CD14-positive monocyte (primary cell): ENCODE measurements at regions not wholly inside any gene's neighbourhood (a gene's known extent, or its start where the extent isn't known, plus 50 kb on each side); places are given as distances from the start of the nearest gene placed in this dataset.

Source experiments
- DNase-seq, 3 donors: peaks; one replicate each; pipeline ENCODE4 v3.0.0-alpha.2; 2011 to 2022
- H2AFZ ChIP-seq: 2 replicates; pipeline ENCODE4 v1.6.0; 2012; ENCODE audit warnings: mild to moderate bottlenecking, low read depth, low read length, inconsistent platforms; ENCODE audit not compliant: insufficient read depth, poor library complexity, severe bottlenecking
- H3K27ac ChIP-seq, 2 donors: 1 replicate in 1 of 2; 2 replicates in 1 of 2; pipeline ENCODE4 v1.5.1; 2012 to 2013; ENCODE audit warnings: low read length in 2 of 2, control low read depth in 1 of 2, inconsistent platforms in 1 of 2, low read depth in 1 of 2, mild to moderate bottlenecking in 1 of 2
- H3K27me3 ChIP-seq, 2 donors: one replicate each; pipeline versions ENCODE4 v1.6.0 to v1.6.1; 2011 to 2013; ENCODE audit warnings: low read length in 2 of 2; ENCODE audit not compliant: control insufficient read depth in 2 of 2, insufficient read depth in 2 of 2
- H3K36me3 ChIP-seq, 2 donors: replicated peaks in 1 of 2; 1 replicate in 1 of 2; 2 replicates in 1 of 2; pipeline versions ENCODE4 v1.5.1 to v1.6.1; 2012 to 2013; ENCODE audit warnings: low read length in 2 of 2, control low read depth in 1 of 2, inconsistent platforms in 1 of 2, mild to moderate bottlenecking in 1 of 2; ENCODE audit not compliant: insufficient read depth in 2 of 2, control insufficient read depth in 1 of 2
- H3K4me1 ChIP-seq, 2 donors: 1 replicate in 1 of 2; 2 replicates in 1 of 2; pipeline versions ENCODE4 v1.5.1 to v1.6.1; 2012 to 2013; ENCODE audit warnings: low read length in 2 of 2, control low read depth in 1 of 2, inconsistent platforms in 1 of 2, mild to moderate bottlenecking in 1 of 2, moderate library complexity in 1 of 2; ENCODE audit not compliant: insufficient read depth in 2 of 2, control insufficient read depth in 1 of 2
- H3K4me2 ChIP-seq: replicated peaks from 2 replicates; pipeline ENCODE3; 2012; ENCODE audit warnings: low read length, moderate library complexity, mild to moderate bottlenecking; ENCODE audit not compliant: poor library complexity, severe bottlenecking; ENCODE audit errors: extremely low read depth
- H3K4me3 ChIP-seq, 3 experiments: fragments of 200-600 bp in 1 of 3; sonication (generic) in 1 of 3; replicated peaks in 1 of 3; 1 replicate in 2 of 3; 2 replicates in 1 of 3; pipeline ENCODE4 v1.5.1; 2011 to 2013; ENCODE audit warnings: low read length in 3 of 3, mild to moderate bottlenecking in 3 of 3, control low read depth in 2 of 3, low read depth in 2 of 3, inconsistent platforms in 1 of 3, moderate library complexity in 1 of 3
- H3K79me2 ChIP-seq: 2 replicates; pipeline ENCODE4 v1.6.0; 2012; ENCODE audit warnings: mild to moderate bottlenecking, control low read depth, inconsistent platforms, low read length, moderate library complexity; ENCODE audit not compliant: insufficient read depth
- H3K9ac ChIP-seq: 2 replicates; pipeline ENCODE4 v1.6.0; 2017; ENCODE audit warnings: low read length, mild to moderate bottlenecking; ENCODE audit not compliant: insufficient read depth, poor library complexity, severe bottlenecking
- H3K9me3 ChIP-seq, 2 donors: replicated peaks in 1 of 2; 1 replicate in 1 of 2; 2 replicates in 1 of 2; pipeline versions ENCODE4 v1.5.1 to v1.6.1; 2012 to 2013; ENCODE audit warnings: low read length in 2 of 2, control low read depth in 1 of 2; ENCODE audit not compliant: control insufficient read depth in 1 of 2, insufficient read depth in 1 of 2
- H4K20me1 ChIP-seq: 2 replicates; pipeline ENCODE4 v1.6.0; 2012; ENCODE audit warnings: mild to moderate bottlenecking, low read length, control low read depth, moderate library complexity; ENCODE audit not compliant: insufficient read depth
- H3K27ac Mint-ChIP-seq, 7 donors: one replicate each; pipeline ENCODE4 v1.8.0; 2020; ENCODE audit warnings: mild to moderate bottlenecking in 7 of 7, mixed read lengths in 7 of 7, moderate library complexity in 6 of 7, inconsistent platforms in 2 of 7
- H3K27me3 Mint-ChIP-seq, 3 donors: one replicate each; pipeline ENCODE4 v1.8.0; 2021 to 2022; ENCODE audit warnings: low read depth in 3 of 3, mild to moderate bottlenecking in 3 of 3, mixed read lengths in 3 of 3, moderate library complexity in 3 of 3, inconsistent platforms in 1 of 3
- H3K36me3 Mint-ChIP-seq, 2 donors: one replicate each; pipeline ENCODE4 v1.8.0; 2020; ENCODE audit warnings: mixed read lengths in 2 of 2, inconsistent platforms in 1 of 2, mild to moderate bottlenecking in 1 of 2
- H3K4me1 Mint-ChIP-seq: one replicate; pipeline ENCODE4 v1.8.0; 2020; ENCODE audit warnings: mild to moderate bottlenecking, mixed read lengths
- H3K4me3 Mint-ChIP-seq, 2 donors: one replicate each; pipeline ENCODE4 v1.8.0; 2020; ENCODE audit warnings: mild to moderate bottlenecking in 2 of 2, mixed read lengths in 2 of 2, moderate library complexity in 1 of 2
- H3K9me3 Mint-ChIP-seq, 7 donors: one replicate each; pipeline ENCODE4 v1.8.0; 2020 to 2022; ENCODE audit warnings: mixed read lengths in 7 of 7, mild to moderate bottlenecking in 6 of 7, moderate library complexity in 6 of 7, inconsistent platforms in 2 of 7
- CTCF ChIP-seq: fragments of 200-600 bp; IDR thresholded peaks from one replicate; pipeline ENCODE4 v1.8.0; 2022; ENCODE audit warnings: antibody characterized with exemption, mild to moderate bottlenecking
- WGBS: methylation state at CpG from one replicate; pipeline ENCODE4 v1.1.5; 2013; ENCODE audit warnings: missing lambda C conversion rate; ENCODE audit not compliant: insufficient coverage; 5-methylcytosine and 5-hydroxymethylcytosine counted together
- intact Hi-C, 2 donors: fragments of 100-400 bp; cut with micrococcal nuclease; formaldehyde crosslinking; loops; one replicate each; pipeline versions ENCODE4 v1.15.0 to v1.15.1; 2023

- peak overlapping the region; percentile 15 for H3K4me2 ChIP-seq
- H3K9ac ChIP-seq: no peak overlapping the region
Measured at GRCh38 chr5:82417776-82418607, 139.8 kb upstream of the RPS23 start.

GRCh38 chr5:82416512-82416911 lies 138.4 kb upstream of the RPS23 start:
- Histone ChIP-seq H3K27me3 (no peaks in the 10 kb centered on the region), H3K9me3 (no peaks in the 10 kb centered on the region), H2AFZ (peak overlapping the region; percentile 36), H3K4me3 (no peak overlapping the region), H4K20me1 (no peaks in the 10 kb centered on the region), H3K9ac (no peak overlapping the region), H3K27ac (no peak overlapping the region), H3K79me2 (no peaks in the 10 kb centered on the region), H3K4me1 (peaks cover 53 to 73% of the 10 kb centered on the region in 2 donors), H3K4me2 (no peak overlapping the region), H3K36me3 (no peaks in the 10 kb centered on the region)
- H3K9me3 Mint-ChIP-seq: peaks cover 0 to 2% (median 0%) of the 10 kb centered on the region in 7 donors
- intact Hi-C loops: no loop called here
- 100% methylated on average over 1 of the region's 4 CpGs for WGBS
- H3K4me3 Mint-ChIP-seq: no peak overlapping the region
- H3K4me1 Mint-ChIP-seq: peaks cover 82% of the 10 kb centered on the region
- H3K27me3 Mint-ChIP-seq: peaks cover 0 to 1% (median 0%) of the 10 kb centered on the region in 3 donors
- H3K27ac Mint-ChIP-seq: no peak overlapping the region
- no peak for DNase-seq
- no peaks in the 10 kb centered on the region for H3K36me3 Mint-ChIP-seq
- TF ChIP-seq CTCF: no peak

More at GRCh38 chr5:82417776-82418607, 139.8 kb upstream of the RPS23 start:
- intact Hi-C loops: no loop called here
- peak in 1 of 3 donors; percentile 5 for DNase-seq
- H4K20me1 ChIP-seq: no peaks in the 10 kb centered on the region
- no peaks in the 10 kb centered on the region for H3K79me2 ChIP-seq
- no peak for TF ChIP-seq CTCF
- peak overlapping the region in 1 of 3 experiments; percentile 18 for H3K4me3 ChIP-seq
- H3K27ac ChIP-seq: peak overlapping the region in 1 of 2 donors; percentile 39
- no peaks in the 10 kb centered on the region for H3K36me3 Mint-ChIP-seq
- peaks cover 58 to 76% of the 10 kb centered on the region in 2 donors for H3K4me1 ChIP-seq
- H3K9me3 Mint-ChIP-seq: peaks cover 0 to 2% (median 0%) of the 10 kb centered on the region in 7 donors
- H3K4me3 Mint-ChIP-seq: peak overlapping the region; percentile 63 to 89
- H3K9me3 ChIP-seq: no peaks in the 10 kb centered on the region
- H3K27me3 ChIP-seq: no peaks in the 10 kb centered on the region
- no peaks in the 10 kb centered on the region for H3K36me3 ChIP-seq
- H3K27me3 Mint-ChIP-seq: no peaks in the 10 kb centered on the region
- H2AFZ ChIP-seq: peak overlapping the region; percentile 7
- no CpG with 5 or more reads among the region's 11 CpGs for WGBS
- H3K27ac Mint-ChIP-seq: peak overlapping the region; percentile 49 to 91 (median 81)
- peaks cover 85% of the 10 kb centered on the region for H3K4me1 Mint-ChIP-seq
